A549 (cell line): ENCODE measurements at regions not wholly inside any gene's neighbourhood (a gene's known extent, or its start where the extent isn't known, plus 50 kb on each side); places are given as distances from the start of the nearest gene placed in this dataset.

Experiments used
- ATAC-seq, 2 experiments: fragments of 200-7000 bp in 1 of 2; fragments of >200 bp in 1 of 2; cut with Nextera tagmentation in 1 of 2; cut with Tn5 transposase in 1 of 2; 3 replicates each; pipeline versions ENCODE4 v1.8.0 to v1.9.1; 2018 to 2020; ENCODE audit warnings: mild to moderate bottlenecking in 1 of 2, moderate library complexity in 1 of 2
- CTCF ChIA-PET: fragments of 300-600 bp; sonication (Branson Sonifier 250); formaldehyde crosslinking; extraction: SDS; loops from one replicate; lab custom pipeline; 2021; ENCODE audit warnings: antibody characterized with exemption, inconsistent platforms; lab: Yijun Ruan, JAX
- POLR2A ChIA-PET: fragments of 350-600 bp; formaldehyde crosslinking; extraction: SDS; loops from one replicate; lab custom pipeline; 2021; ENCODE audit warnings: antibody characterized with exemption, inconsistent platforms; lab: Yijun Ruan, JAX
- DNase-seq, 2 experiments: peaks; one replicate each; pipeline versions ENCODE4 v3.0.0 to v3.0.0-alpha.2; 2011 to 2016; ENCODE audit warnings: low read depth in 1 of 2, low spot score in 1 of 2
- FAIRE-seq: peaks from 2 replicates; lab custom pipeline; 2011; peaks lifted over from hg19 to GRCh38; lab: Jason Lieb, UNC
- H3K27ac ChIP-seq, 2 experiments: fragments of >200 bp; sonication (Bioruptor Twin); formaldehyde crosslinking; 3 replicates each; pipeline ENCODE4 v1.5.1; 2016 to 2017
- H3K4me1 ChIP-seq: fragments of >200 bp; sonication (Bioruptor Twin); formaldehyde crosslinking; 3 replicates; pipeline ENCODE4 v1.6.1; 2016
- H3K4me2 ChIP-seq: fragments of >200 bp; sonication (Bioruptor Twin); formaldehyde crosslinking; 3 replicates; pipeline ENCODE4 v1.6.1; 2016
- H3K4me3 ChIP-seq: fragments of >200 bp; sonication (Bioruptor Twin); formaldehyde crosslinking; 3 replicates; pipeline ENCODE4 v1.5.1; 2016
- H3K9me3 ChIP-seq: fragments of >200 bp; sonication (Bioruptor Twin); formaldehyde crosslinking; 3 replicates; pipeline ENCODE4 v1.6.1; 2016
- CBX8 ChIP-seq: fragments of 200-600 bp; sonication (generic); IDR thresholded peaks from 2 replicates; pipeline ENCODE4 v1.6.1; 2016
- CEBPB ChIP-seq, 2 experiments: fragments of >200 bp in 1 of 2; sonication (Bioruptor Twin) in 1 of 2; formaldehyde crosslinking in 1 of 2; IDR thresholded peaks; 2 replicates each; pipeline ENCODE4 v1.6.1; 2012 to 2016
- CHD2 ChIP-seq: fragments of 150-350 bp; IDR thresholded peaks from 2 replicates; pipeline ENCODE4 v1.6.1; 2014; ENCODE audit warnings: low read length; ENCODE audit not compliant: partially characterized antibody
- EHF ChIP-seq: fragments of 250-450 bp; sonication (Bioruptor Pico); IDR thresholded peaks from 2 replicates; pipeline ENCODE4 v1.5.0; 2020; ENCODE audit warnings: mild to moderate bottlenecking
- FOXS1 ChIP-seq: fragments of 250-450 bp; sonication (Bioruptor Pico); IDR thresholded peaks from 2 replicates; pipeline ENCODE4 v1.5.0; 2020; ENCODE audit warnings: mild to moderate bottlenecking, moderate library complexity
- GATA3 ChIP-seq: IDR thresholded peaks from 2 replicates; pipeline ENCODE4 v1.6.1; 2012; ENCODE audit warnings: borderline replicate concordance
- HOXA7 ChIP-seq: fragments of 250-450 bp; sonication (Bioruptor Pico); IDR thresholded peaks from 2 replicates; pipeline ENCODE4 v1.5.0; 2020; ENCODE audit warnings: mild to moderate bottlenecking, moderate library complexity
- JUN ChIP-seq, 2 experiments: fragments of >200 bp; sonication (Bioruptor Twin); formaldehyde crosslinking; IDR thresholded peaks; 2 replicates in 1 of 2; 3 replicates in 1 of 2; pipeline ENCODE4 v1.6.1; 2016 to 2017
- KDM5A ChIP-seq: fragments of 200-600 bp; sonication (generic); IDR thresholded peaks from 2 replicates; pipeline ENCODE4 v1.6.1; 2016; ENCODE audit warnings: antibody characterized with exemption, mild to moderate bottlenecking
- NPAS2 ChIP-seq: fragments of 250-450 bp; sonication (Bioruptor Pico); IDR thresholded peaks from 2 replicates; pipeline ENCODE4 v1.8.0; 2022; ENCODE audit warnings: mild to moderate bottlenecking, moderate library complexity, borderline replicate concordance
- NR3C1 ChIP-seq: fragments of >200 bp; sonication (Bioruptor Twin); formaldehyde crosslinking; IDR thresholded peaks from 3 replicates; pipeline ENCODE4 v1.6.1; 2017
- RCOR1 ChIP-seq: fragments of 150-350 bp; IDR thresholded peaks from 2 replicates; pipeline ENCODE4 v1.6.1; 2014; ENCODE audit warnings: antibody characterized with exemption, low read length, low read depth
- RFX5 ChIP-seq: fragments of 450-650 bp; IDR thresholded peaks from 2 replicates; pipeline ENCODE4 v1.7.1; 2014; ENCODE audit warnings: antibody characterized with exemption, mild to moderate bottlenecking, moderate library complexity
- SREBF2 ChIP-seq: fragments of 450-650 bp; IDR thresholded peaks from 2 replicates; pipeline ENCODE4 v1.6.1; 2014; ENCODE audit warnings: mild to moderate bottlenecking, moderate library complexity
- ZNF302 ChIP-seq: fragments of 250-450 bp; sonication (Bioruptor Pico); IDR thresholded peaks from 2 replicates; pipeline ENCODE4 v1.9.0; 2021; ENCODE audit warnings: inconsistent platforms, mild to moderate bottlenecking, moderate library complexity
- WGBS: methylation state at CpG from one replicate; pipeline ENCODE4 v1.1.6; 2017; ENCODE audit errors: missing lambda C conversion rate; 5-methylcytosine and 5-hydroxymethylcytosine counted together
- TF ChIP-seq, protein P1 (sequence below): fragments of >200 bp; sonication (Bioruptor Twin); formaldehyde crosslinking; IDR thresholded peaks from 3 replicates; pipeline ENCODE4 v1.5.1; 2016
- TF ChIP-seq, protein P2 (sequence below): IDR thresholded peaks from 2 replicates; pipeline ENCODE4 v1.6.1; 2012; ENCODE audit warnings: low read depth, borderline replicate concordance
- TF ChIP-seq, protein P3 (sequence below): fragments of 450-650 bp; IDR thresholded peaks from 2 replicates; pipeline ENCODE4 v1.6.1; 2014; ENCODE audit warnings: antibody characterized with exemption
- TF ChIP-seq, protein P4 (sequence below): IDR thresholded peaks from 2 replicates; pipeline ENCODE4 v1.6.1; 2012
- TF ChIP-seq, protein P5 (sequence below): fragments of 250-450 bp; sonication (Bioruptor Pico); IDR thresholded peaks from 2 replicates; pipeline ENCODE4 v1.5.0; 2021; ENCODE audit warnings: mild to moderate bottlenecking, moderate library complexity, borderline replicate concordance
- TF ChIP-seq, protein P6 (sequence below): IDR thresholded peaks from 2 replicates; pipeline ENCODE4 v1.6.1; 2012
- TF ChIP-seq, protein P7 (sequence below): fragments of 250-450 bp; sonication (Bioruptor Pico); IDR thresholded peaks from 2 replicates; pipeline ENCODE4 v1.5.0; 2020; ENCODE audit warnings: low read depth, mild to moderate bottlenecking, moderate library complexity

DNA sequence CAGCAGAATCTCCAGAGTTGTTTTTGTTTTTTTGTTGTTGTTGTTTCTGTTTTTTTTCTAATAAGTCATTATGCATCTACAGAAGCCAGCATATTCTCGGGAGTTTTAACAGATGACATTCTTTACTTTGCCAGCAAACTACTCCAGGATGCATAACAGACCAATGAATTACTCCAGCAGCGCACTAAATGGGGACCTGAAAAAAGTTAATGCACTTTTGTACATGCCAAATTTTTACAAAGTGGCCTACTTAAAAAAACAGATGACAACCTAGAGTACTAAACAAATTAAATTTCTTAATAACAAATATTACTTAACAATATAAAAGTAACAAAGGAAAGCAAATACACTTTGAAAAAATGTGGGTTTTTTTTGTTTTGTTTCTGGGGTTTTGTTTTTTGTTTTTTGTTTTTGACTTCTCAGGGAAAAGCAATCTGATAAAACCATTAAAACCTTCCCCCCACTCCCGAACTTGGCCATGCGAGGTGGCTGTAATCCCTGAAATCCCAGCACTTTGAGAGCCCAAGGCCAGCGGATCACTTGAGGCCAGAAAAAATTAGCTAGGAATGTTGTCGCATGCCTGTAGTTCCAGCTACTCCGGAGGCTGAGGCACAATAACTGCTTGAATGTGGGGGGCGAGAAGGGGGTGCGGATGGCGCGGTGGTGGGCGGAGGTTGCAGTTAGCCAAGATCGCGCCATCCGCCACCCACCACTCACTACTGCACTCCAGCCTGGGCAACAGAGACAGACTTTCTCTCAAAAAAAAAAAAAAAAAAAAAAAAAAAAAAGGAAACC, 352.4 kb downstream of the CETN3 start:
- POLR2A ChIA-PET = no interaction called here
- H3K4me2 ChIP-seq = no peak overlapping the region
- DNase-seq (no peak), ATAC-seq (no peak), FAIRE-seq (no peak)
- 55% methylated on average over 15 of the region's 15 CpGs for WGBS
- no peak overlapping the region for H3K4me3 ChIP-seq
- CTCF ChIA-PET = no interaction called here
- H3K9me3 ChIP-seq = no peaks in the 10 kb centered on the region
- no peak overlapping the region for H3K27ac ChIP-seq
- no peaks in the 10 kb centered on the region for H3K4me1 ChIP-seq
- TF ChIP-seq RCOR1 (no peak), CHD2 (no peak), CEBPB (IDR thresholded peaks at IDR 0.05) (no peak), HOXA7 (CRISPR knock-in tag) (no peak), GATA3 (no peak), ZNF302 (CRISPR knock-in tag) (no peak), KDM5A (no peak), NR3C1 (no peak)
- TF ChIP-seq, protein P1, sequence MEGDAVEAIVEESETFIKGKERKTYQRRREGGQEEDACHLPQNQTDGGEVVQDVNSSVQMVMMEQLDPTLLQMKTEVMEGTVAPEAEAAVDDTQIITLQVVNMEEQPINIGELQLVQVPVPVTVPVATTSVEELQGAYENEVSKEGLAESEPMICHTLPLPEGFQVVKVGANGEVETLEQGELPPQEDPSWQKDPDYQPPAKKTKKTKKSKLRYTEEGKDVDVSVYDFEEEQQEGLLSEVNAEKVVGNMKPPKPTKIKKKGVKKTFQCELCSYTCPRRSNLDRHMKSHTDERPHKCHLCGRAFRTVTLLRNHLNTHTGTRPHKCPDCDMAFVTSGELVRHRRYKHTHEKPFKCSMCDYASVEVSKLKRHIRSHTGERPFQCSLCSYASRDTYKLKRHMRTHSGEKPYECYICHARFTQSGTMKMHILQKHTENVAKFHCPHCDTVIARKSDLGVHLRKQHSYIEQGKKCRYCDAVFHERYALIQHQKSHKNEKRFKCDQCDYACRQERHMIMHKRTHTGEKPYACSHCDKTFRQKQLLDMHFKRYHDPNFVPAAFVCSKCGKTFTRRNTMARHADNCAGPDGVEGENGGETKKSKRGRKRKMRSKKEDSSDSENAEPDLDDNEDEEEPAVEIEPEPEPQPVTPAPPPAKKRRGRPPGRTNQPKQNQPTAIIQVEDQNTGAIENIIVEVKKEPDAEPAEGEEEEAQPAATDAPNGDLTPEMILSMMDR = no peak
- TF ChIP-seq, protein P2, sequence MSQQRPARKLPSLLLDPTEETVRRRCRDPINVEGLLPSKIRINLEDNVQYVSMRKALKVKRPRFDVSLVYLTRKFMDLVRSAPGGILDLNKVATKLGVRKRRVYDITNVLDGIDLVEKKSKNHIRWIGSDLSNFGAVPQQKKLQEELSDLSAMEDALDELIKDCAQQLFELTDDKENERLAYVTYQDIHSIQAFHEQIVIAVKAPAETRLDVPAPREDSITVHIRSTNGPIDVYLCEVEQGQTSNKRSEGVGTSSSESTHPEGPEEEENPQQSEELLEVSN = no peak
- TF ChIP-seq, protein P3, sequence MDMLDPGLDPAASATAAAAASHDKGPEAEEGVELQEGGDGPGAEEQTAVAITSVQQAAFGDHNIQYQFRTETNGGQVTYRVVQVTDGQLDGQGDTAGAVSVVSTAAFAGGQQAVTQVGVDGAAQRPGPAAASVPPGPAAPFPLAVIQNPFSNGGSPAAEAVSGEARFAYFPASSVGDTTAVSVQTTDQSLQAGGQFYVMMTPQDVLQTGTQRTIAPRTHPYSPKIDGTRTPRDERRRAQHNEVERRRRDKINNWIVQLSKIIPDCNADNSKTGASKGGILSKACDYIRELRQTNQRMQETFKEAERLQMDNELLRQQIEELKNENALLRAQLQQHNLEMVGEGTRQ = no peak

DNA sequence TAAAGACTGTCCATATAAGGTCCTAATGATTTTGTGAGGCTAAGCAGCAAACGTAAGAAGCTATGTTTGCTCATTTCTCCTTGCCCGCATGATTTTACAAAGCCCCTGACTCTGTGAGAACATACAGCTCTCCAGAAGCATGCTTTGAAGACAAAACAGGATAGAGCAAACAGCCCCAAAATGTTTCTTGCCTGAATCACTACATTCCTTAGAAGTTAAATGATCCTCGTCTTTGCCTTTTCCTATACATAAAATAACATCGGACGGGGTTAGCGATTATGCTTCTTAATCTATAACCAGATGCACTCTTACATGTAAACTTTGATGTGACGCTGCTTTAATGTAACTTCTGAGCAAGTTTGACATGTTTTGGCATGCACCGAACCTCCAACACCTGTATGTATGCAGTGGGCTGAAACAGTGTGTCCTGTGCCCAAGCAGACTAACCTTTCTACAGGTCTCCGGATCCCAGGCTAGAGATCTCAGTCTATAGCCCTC, 353.7 kb downstream of the CETN3 start:
- ChIA-PET POLR2A (no interaction called here), CTCF (no interaction called here)
- 4% methylated on average over 9 of the region's 9 CpGs for WGBS
- Histone ChIP-seq H3K4me3 (no peak overlapping the region), H3K27ac (no peak overlapping the region), H3K4me2 (peak overlapping the region; percentile 43; the same call in 2 of the 3 replicates), H3K9me3 (no peaks in the 10 kb centered on the region), H3K4me1 (no peaks in the 10 kb centered on the region)
- no peak for FAIRE-seq
- DNase-seq = peak in 1 of 2 experiments; percentile 5
- peak in 1 of 2 experiments; percentile 29; a peak in 2 of 6 replicates for ATAC-seq
- TF ChIP-seq CBX8 (no peak), NR3C1 (no peak), CEBPB (IDR thresholded peaks at IDR 0.05) (no peak), HOXA7 (CRISPR knock-in tag) (no peak), RFX5 (no peak), SREBF2 (no peak), CHD2 (no peak), FOXS1 (no peak), NPAS2 (no peak), EHF (CRISPR knock-in tag) (no peak), JUN (IDR thresholded peaks at IDR 0.05) (no peak)
- TF ChIP-seq, protein P2 = no peak
- TF ChIP-seq, protein P4, sequence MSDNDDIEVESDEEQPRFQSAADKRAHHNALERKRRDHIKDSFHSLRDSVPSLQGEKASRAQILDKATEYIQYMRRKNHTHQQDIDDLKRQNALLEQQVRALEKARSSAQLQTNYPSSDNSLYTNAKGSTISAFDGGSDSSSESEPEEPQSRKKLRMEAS = no peak
- TF ChIP-seq, protein P5, sequence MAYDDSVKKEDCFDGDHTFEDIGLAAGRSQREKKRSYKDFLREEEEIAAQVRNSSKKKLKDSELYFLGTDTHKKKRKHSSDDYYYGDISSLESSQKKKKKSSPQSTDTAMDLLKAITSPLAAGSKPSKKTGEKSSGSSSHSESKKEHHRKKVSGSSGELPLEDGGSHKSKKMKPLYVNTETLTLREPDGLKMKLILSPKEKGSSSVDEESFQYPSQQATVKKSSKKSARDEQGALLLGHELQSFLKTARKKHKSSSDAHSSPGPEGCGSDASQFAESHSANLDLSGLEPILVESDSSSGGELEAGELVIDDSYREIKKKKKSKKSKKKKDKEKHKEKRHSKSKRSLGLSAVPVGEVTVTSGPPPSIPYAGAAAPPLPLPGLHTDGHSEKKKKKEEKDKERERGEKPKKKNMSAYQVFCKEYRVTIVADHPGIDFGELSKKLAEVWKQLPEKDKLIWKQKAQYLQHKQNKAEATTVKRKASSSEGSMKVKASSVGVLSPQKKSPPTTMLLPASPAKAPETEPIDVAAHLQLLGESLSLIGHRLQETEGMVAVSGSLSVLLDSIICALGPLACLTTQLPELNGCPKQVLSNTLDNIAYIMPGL (CRISPR knock-in tag) = no peak
- TF ChIP-seq, protein P6, sequence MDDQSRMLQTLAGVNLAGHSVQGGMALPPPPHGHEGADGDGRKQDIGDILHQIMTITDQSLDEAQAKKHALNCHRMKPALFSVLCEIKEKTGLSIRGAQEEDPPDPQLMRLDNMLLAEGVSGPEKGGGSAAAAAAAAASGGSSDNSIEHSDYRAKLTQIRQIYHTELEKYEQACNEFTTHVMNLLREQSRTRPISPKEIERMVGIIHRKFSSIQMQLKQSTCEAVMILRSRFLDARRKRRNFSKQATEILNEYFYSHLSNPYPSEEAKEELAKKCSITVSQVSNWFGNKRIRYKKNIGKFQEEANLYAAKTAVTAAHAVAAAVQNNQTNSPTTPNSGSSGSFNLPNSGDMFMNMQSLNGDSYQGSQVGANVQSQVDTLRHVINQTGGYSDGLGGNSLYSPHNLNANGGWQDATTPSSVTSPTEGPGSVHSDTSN = no peak
- TF ChIP-seq, protein P7, sequence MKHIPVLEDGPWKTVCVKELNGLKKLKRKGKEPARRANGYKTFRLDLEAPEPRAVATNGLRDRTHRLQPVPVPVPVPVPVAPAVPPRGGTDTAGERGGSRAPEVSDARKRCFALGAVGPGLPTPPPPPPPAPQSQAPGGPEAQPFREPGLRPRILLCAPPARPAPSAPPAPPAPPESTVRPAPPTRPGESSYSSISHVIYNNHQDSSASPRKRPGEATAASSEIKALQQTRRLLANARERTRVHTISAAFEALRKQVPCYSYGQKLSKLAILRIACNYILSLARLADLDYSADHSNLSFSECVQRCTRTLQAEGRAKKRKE = no peak
